ENCODE measurements at regions not wholly inside any gene's neighbourhood (a gene's known extent, or its start where the extent isn't known, plus 50 kb on each side); places are given as distances from the start of the nearest gene placed in this dataset.

DNA sequence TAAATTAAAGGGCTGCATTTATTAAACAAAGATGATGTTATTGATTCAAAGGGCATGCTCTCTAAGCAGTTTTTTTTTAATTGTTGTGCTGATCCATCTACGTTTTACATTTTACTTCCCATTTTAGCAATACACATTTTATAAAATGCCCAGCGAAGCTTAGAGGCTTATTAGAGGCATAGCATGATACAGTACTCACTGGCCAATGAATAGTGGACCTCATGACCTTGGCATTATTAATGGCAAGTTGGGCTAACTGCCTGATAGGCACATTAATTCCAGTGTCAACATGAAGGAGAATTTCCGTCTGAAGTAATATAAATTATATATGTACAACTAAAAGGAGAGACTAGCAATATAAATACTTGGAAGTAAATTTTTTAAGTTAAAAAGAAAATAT lies 837.2 kb downstream of the EFNA5 start:
- WGBS, result 60% methylated on average over 3 of the region's 3 CpGs
- H3K4me3 ChIP-seq (ENCODE audit: low read depth in 1 of 3, low read length in 3 of 3), result no peak overlapping the region
- no peak overlapping the region for H3K27ac ChIP-seq (ENCODE audit: low read depth in 1 of 2, low read length in 2 of 2)
- no peaks in the 10 kb centered on the region for H3K9me3 ChIP-seq (ENCODE audit: control insufficient read depth in 4 of 4, low read length in 3 of 4)
- H3K27me3 ChIP-seq (ENCODE audit: control insufficient read depth in 4 of 4, insufficient read depth in 4 of 4, low read length in 3 of 4), result no peaks in the 10 kb centered on the region
- H3K9ac ChIP-seq (ENCODE audit: low read depth in 1 of 2, low read length in 2 of 2), result no peak overlapping the region
- H3K4me1 ChIP-seq (ENCODE audit: control insufficient read depth in 4 of 4, insufficient read depth in 4 of 4, low read length in 3 of 4), result no peaks in the 10 kb centered on the region
- no peak for DNase-seq (ENCODE audit: low spot score)
- H3K36me3 ChIP-seq (ENCODE audit: control insufficient read depth in 4 of 4, insufficient read depth in 3 of 4, low read depth in 1 of 4, low read length in 3 of 4), result no peaks in the 10 kb centered on the region
- TF ChIP-seq FOXA2 (IDR thresholded peaks at IDR 0.05), result no peak
- TF ChIP-seq EGR1 (IDR thresholded peaks at IDR 0.05; ENCODE audit: low read depth in 2 of 2), result no peak
- TF ChIP-seq GABPA (IDR thresholded peaks at IDR 0.05 in 1 of 2, conservative IDR thresholded peaks at IDR 0.05 in 1 of 2), result no peak

DNA sequence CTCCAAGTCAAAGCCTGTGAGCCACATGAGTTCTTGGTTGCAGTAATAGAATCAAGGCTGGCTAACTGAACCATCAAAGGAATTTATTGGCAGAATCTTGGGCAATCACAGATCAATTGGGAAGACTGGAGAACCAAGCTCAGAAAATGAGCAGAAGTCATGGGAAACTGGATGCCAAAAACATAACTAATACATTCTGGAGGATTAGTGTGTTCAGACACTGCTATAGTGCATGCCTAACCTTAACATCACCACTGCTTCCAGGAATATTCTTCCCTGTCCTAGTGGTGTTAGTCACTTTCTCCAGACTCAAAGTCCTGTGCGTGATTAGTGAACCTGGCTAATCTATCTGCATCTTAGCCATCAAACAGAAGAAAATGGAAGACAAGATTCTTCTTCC lies 843.7 kb downstream of the EFNA5 start:
- H3K9me3 ChIP-seq (ENCODE audit: control insufficient read depth in 4 of 4, low read length in 3 of 4), result no peaks in the 10 kb centered on the region
- H3K4me3 ChIP-seq (ENCODE audit: low read depth in 1 of 3, low read length in 3 of 3), result no peak overlapping the region
- no peak overlapping the region for H3K9ac ChIP-seq (ENCODE audit: low read depth in 1 of 2, low read length in 2 of 2)
- H3K27me3 ChIP-seq (ENCODE audit: control insufficient read depth in 4 of 4, insufficient read depth in 4 of 4, low read length in 3 of 4), result no peaks in the 10 kb centered on the region
- no peaks in the 10 kb centered on the region for H3K4me1 ChIP-seq (ENCODE audit: control insufficient read depth in 4 of 4, insufficient read depth in 4 of 4, low read length in 3 of 4)
- H3K27ac ChIP-seq (ENCODE audit: low read depth in 1 of 2, low read length in 2 of 2), result no peak overlapping the region
- no peaks in the 10 kb centered on the region for H3K36me3 ChIP-seq (ENCODE audit: control insufficient read depth in 4 of 4, insufficient read depth in 3 of 4, low read depth in 1 of 4, low read length in 3 of 4)
- TF ChIP-seq ATF3 (IDR thresholded peaks at IDR 0.05) (no peak), RAD21 (IDR thresholded peaks at IDR 0.05) (no peak), NR2F2 (IDR thresholded peaks at IDR 0.05) (no peak), FOXA2 (IDR thresholded peaks at IDR 0.05) (no peak), YY1 (IDR thresholded peaks at IDR 0.05) (no peak), SP1 (IDR thresholded peaks at IDR 0.05) (no peak), HNF4A (conservative IDR thresholded peaks at IDR 0.05) (no peak), FOXA1 (IDR thresholded peaks at IDR 0.05) (no peak), ZBTB33 (IDR thresholded peaks at IDR 0.05) (no peak), EGR1 (IDR thresholded peaks at IDR 0.05; ENCODE audit: low read depth in 2 of 2) (no peak), JUND (IDR thresholded peaks at IDR 0.05) (no peak)
- TF ChIP-seq, protein P1, sequence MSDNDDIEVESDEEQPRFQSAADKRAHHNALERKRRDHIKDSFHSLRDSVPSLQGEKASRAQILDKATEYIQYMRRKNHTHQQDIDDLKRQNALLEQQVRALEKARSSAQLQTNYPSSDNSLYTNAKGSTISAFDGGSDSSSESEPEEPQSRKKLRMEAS (IDR thresholded peaks at IDR 0.05), result no peak
- DNase-seq (ENCODE audit: low spot score), result no peak
- 88% methylated on average over 1 of the region's 1 CpG for WGBS

DNA sequence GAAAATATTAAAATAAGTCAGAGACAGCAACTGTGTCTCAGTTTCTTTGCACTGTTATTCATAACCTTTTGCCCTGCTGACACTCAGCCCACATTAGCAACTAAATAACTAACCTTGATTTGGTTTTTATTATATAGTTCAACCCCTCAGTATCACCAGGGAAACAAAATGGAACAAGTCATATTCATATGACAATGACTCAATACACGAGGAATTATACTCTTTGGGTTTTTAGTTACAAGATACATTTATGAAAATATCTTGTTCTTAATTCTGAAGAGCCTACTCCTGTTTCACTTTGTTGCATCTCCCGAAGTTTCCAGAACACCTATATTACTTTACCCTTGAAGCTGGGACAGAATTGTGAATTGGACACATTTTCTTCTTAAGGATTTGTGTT lies 845.4 kb downstream of the EFNA5 start:
- Histone ChIP-seq H3K27me3 (ENCODE audit: control insufficient read depth in 4 of 4, insufficient read depth in 4 of 4, low read length in 3 of 4) (no peaks in the 10 kb centered on the region), H3K36me3 (ENCODE audit: control insufficient read depth in 4 of 4, insufficient read depth in 3 of 4, low read depth in 1 of 4, low read length in 3 of 4) (no peaks in the 10 kb centered on the region), H3K4me1 (ENCODE audit: control insufficient read depth in 4 of 4, insufficient read depth in 4 of 4, low read length in 3 of 4) (no peaks in the 10 kb centered on the region), H3K4me3 (ENCODE audit: low read depth in 1 of 3, low read length in 3 of 3) (no peak overlapping the region), H3K9ac (ENCODE audit: low read depth in 1 of 2, low read length in 2 of 2) (no peak overlapping the region), H3K27ac (ENCODE audit: low read depth in 1 of 2, low read length in 2 of 2) (no peak overlapping the region), H3K9me3 (ENCODE audit: control insufficient read depth in 4 of 4, low read length in 3 of 4) (no peaks in the 10 kb centered on the region)
- WGBS, result 70% methylated on average over 2 of the region's 2 CpGs
- TF ChIP-seq HNF4A (conservative IDR thresholded peaks at IDR 0.05) (no peak), RAD21 (IDR thresholded peaks at IDR 0.05) (no peak), TAF1 (conservative IDR thresholded peaks at IDR 0.05) (no peak), FOXA2 (IDR thresholded peaks at IDR 0.05) (no peak), ATF3 (IDR thresholded peaks at IDR 0.05) (no peak), GABPA (IDR thresholded peaks at IDR 0.05 in 1 of 2, conservative IDR thresholded peaks at IDR 0.05 in 1 of 2) (no peak), YY1 (IDR thresholded peaks at IDR 0.05) (no peak), CTCF (IDR thresholded peaks at IDR 0.05; ENCODE audit: low read depth, low read length, missing input control) (no peak)
- TF ChIP-seq, protein P2, sequence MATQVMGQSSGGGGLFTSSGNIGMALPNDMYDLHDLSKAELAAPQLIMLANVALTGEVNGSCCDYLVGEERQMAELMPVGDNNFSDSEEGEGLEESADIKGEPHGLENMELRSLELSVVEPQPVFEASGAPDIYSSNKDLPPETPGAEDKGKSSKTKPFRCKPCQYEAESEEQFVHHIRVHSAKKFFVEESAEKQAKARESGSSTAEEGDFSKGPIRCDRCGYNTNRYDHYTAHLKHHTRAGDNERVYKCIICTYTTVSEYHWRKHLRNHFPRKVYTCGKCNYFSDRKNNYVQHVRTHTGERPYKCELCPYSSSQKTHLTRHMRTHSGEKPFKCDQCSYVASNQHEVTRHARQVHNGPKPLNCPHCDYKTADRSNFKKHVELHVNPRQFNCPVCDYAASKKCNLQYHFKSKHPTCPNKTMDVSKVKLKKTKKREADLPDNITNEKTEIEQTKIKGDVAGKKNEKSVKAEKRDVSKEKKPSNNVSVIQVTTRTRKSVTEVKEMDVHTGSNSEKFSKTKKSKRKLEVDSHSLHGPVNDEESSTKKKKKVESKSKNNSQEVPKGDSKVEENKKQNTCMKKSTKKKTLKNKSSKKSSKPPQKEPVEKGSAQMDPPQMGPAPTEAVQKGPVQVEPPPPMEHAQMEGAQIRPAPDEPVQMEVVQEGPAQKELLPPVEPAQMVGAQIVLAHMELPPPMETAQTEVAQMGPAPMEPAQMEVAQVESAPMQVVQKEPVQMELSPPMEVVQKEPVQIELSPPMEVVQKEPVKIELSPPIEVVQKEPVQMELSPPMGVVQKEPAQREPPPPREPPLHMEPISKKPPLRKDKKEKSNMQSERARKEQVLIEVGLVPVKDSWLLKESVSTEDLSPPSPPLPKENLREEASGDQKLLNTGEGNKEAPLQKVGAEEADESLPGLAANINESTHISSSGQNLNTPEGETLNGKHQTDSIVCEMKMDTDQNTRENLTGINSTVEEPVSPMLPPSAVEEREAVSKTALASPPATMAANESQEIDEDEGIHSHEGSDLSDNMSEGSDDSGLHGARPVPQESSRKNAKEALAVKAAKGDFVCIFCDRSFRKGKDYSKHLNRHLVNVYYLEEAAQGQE (IDR thresholded peaks at IDR 0.05), result no peak
- no peak for DNase-seq (ENCODE audit: low spot score)

Data from liver (tissue), 8 donors.